Upper lobe of left lung (tissue), 4 donors: ENCODE measurements at regions not wholly inside any gene's neighbourhood (a gene's known extent, or its start where the extent isn't known, plus 50 kb on each side); places are given as distances from the start of the nearest gene placed in this dataset.

Experiments used
- POLR2A ChIP-seq, 4 donors: fragments of 450-650 bp; IDR thresholded peaks; one replicate each; pipeline ENCODE4 v1.5.1; 2016 to 2017; ENCODE audit warnings: antibody characterized with exemption in 4 of 4, mild to moderate bottlenecking in 2 of 4
- POLR2AphosphoS5 ChIP-seq, 2 donors: sonication (generic); formaldehyde crosslinking; IDR thresholded peaks; one replicate each; pipeline ENCODE4 v1.5.1; 2017; ENCODE audit warnings: antibody characterized with exemption in 2 of 2
- TF ChIP-seq, protein P1 (sequence below), 6 experiments: fragments of 450-650 bp in 4 of 6; fragments of 200-600 bp in 2 of 6; sonication (generic) in 2 of 6; IDR thresholded peaks; one replicate each; pipeline ENCODE4 v1.5.1; 2016 to 2019; ENCODE audit warnings: antibody characterized with exemption in 6 of 6

GRCh38 chr14:32005628-32006027, 71.5 kb upstream of the ARHGAP5 start:
- TF ChIP-seq, protein P1, sequence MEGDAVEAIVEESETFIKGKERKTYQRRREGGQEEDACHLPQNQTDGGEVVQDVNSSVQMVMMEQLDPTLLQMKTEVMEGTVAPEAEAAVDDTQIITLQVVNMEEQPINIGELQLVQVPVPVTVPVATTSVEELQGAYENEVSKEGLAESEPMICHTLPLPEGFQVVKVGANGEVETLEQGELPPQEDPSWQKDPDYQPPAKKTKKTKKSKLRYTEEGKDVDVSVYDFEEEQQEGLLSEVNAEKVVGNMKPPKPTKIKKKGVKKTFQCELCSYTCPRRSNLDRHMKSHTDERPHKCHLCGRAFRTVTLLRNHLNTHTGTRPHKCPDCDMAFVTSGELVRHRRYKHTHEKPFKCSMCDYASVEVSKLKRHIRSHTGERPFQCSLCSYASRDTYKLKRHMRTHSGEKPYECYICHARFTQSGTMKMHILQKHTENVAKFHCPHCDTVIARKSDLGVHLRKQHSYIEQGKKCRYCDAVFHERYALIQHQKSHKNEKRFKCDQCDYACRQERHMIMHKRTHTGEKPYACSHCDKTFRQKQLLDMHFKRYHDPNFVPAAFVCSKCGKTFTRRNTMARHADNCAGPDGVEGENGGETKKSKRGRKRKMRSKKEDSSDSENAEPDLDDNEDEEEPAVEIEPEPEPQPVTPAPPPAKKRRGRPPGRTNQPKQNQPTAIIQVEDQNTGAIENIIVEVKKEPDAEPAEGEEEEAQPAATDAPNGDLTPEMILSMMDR (IDR thresholded peaks at IDR 0.05) = no peak
- TF ChIP-seq POLR2AphosphoS5 (IDR thresholded peaks at IDR 0.05) (no peak), POLR2A (IDR thresholded peaks at IDR 0.05) (no peak)
